Stimulated activated CD8-positive, alpha-beta memory T cell treated with anti-CD3 and anti-CD28 coated beads, Interleukin-4, amount 100 ng/mL, for 48 hours (primary cell): ENCODE measurements at regions not wholly inside any gene's neighbourhood (a gene's known extent, or its start where the extent isn't known, plus 50 kb on each side); places are given as distances from the start of the nearest gene placed in this dataset.
"Not testable (repeated sequence)": the region's sequence is repeated elsewhere in the genome, so short reads cannot be mapped to it uniquely, and the experiment has no call there.

Experiments
- DNase-seq: peaks from one replicate; pipeline ENCODE4 v3.0.0-alpha.2; 2020

- DNase-seq, result not testable (repeated sequence)
Measured at GRCh38 chr9:26664087-26664773, 228.4 kb downstream of the CAAP1 start.

- no peak for DNase-seq
Measured at GRCh38 chr9:26662476-26662875, 230.1 kb downstream of the CAAP1 start.

- no peak for DNase-seq
Measured at GRCh38 chr9:26658476-26658875, 234.1 kb downstream of the CAAP1 start.

- no peak for DNase-seq
Measured at GRCh38 chr9:26657958-26658357, 234.6 kb downstream of the CAAP1 start.

GRCh38 chr9:26656003-26656870 is 236.4 kb downstream of the CAAP1 start:
- DNase-seq, result no peak

- DNase-seq, result no peak
Measured at GRCh38 chr9:26655166-26655565, 237.4 kb downstream of the CAAP1 start.

- DNase-seq, result no peak
Measured at GRCh38 chr9:26650325-26650724, 242.3 kb downstream of the CAAP1 start.

- DNase-seq, result no peak
Measured at GRCh38 chr9:26643826-26644225, 248.8 kb downstream of the CAAP1 start.

- DNase-seq, result no peak
Measured at GRCh38 chr9:26639761-26640160, 252.8 kb downstream of the CAAP1 start.

- DNase-seq, result no peak
Measured at GRCh38 chr9:26637101-26637500, 255.5 kb downstream of the CAAP1 start.

GRCh38 chr9:26613851-26614350 is 278.7 kb downstream of the CAAP1 start:
- not testable (repeated sequence) for DNase-seq

- no peak for DNase-seq
Measured at GRCh38 chr9:26612211-26612610, 280.4 kb downstream of the CAAP1 start.

- DNase-seq, result no peak
Measured at GRCh38 chr9:26606756-26607155, 285.8 kb downstream of the CAAP1 start.

- DNase-seq, result no peak
Measured at GRCh38 chr9:26605367-26605766, 287.2 kb downstream of the CAAP1 start.

- DNase-seq, result no peak
Measured at GRCh38 chr9:26604076-26604662, 288.4 kb downstream of the CAAP1 start.

- DNase-seq, result no peak
Measured at GRCh38 chr9:26603617-26604016, 289.0 kb downstream of the CAAP1 start.

GRCh38 chr9:26597542-26598149 is 295.0 kb downstream of the CAAP1 start:
- DNase-seq, result no peak

- no peak for DNase-seq
Measured at GRCh38 chr9:26579056-26579455, 313.5 kb downstream of the CAAP1 start.

GRCh38 chr9:26574898-26575440 is 317.6 kb downstream of the CAAP1 start:
- DNase-seq, result no peak

- no peak for DNase-seq
Measured at GRCh38 chr9:26574256-26574655, 318.3 kb downstream of the CAAP1 start.

- no peak for DNase-seq
Measured at GRCh38 chr9:26567976-26568375, 324.6 kb downstream of the CAAP1 start.

GRCh38 chr9:26566141-26566540 is 326.5 kb downstream of the CAAP1 start:
- DNase-seq, result no peak

- no peak for DNase-seq
Measured at GRCh38 chr9:26565118-26565517, 327.5 kb downstream of the CAAP1 start.
